ENCODE measurements at regions not wholly inside any gene's neighbourhood (a gene's known extent, or its start where the extent isn't known, plus 50 kb on each side); places are given as distances from the start of the nearest gene placed in this dataset.

GRCh38 chr5:89303033-89303480 is 420.1 kb upstream of the MEF2C start:
- no peak for TF ChIP-seq SUZ12 (IDR thresholded peaks at IDR 0.05; ENCODE audit: extremely low read depth, insufficient read depth, insufficient read length)
- TF ChIP-seq YY1 (IDR thresholded peaks at IDR 0.05; ENCODE audit: insufficient read depth, insufficient read length) = no peak

Measured in NT2/D1 (cell line).